Suprapubic skin (tissue), 4 donors: ENCODE measurements at regions not wholly inside any gene's neighbourhood (a gene's known extent, or its start where the extent isn't known, plus 50 kb on each side); places are given as distances from the start of the nearest gene placed in this dataset.
"Not testable (repeated sequence)": the region's sequence is repeated elsewhere in the genome, so short reads cannot be mapped to it uniquely, and the experiment has no call there.

Experiments
- DNase-seq, 2 donors: peaks; one replicate each; pipeline ENCODE4 v3.0.0-alpha.2; 2019; ENCODE audit warnings: low spot score in 2 of 2
- H3K27ac ChIP-seq: fragments of 200-600 bp; sonication (generic); one replicate; pipeline ENCODE4 v1.5.1; 2019
- H3K27me3 ChIP-seq: fragments of 200-600 bp; sonication (generic); one replicate; pipeline ENCODE4 v1.5.1; 2019
- H3K36me3 ChIP-seq: fragments of 200-600 bp; sonication (generic); one replicate; pipeline ENCODE4 v1.5.1; 2019
- H3K4me1 ChIP-seq: fragments of 200-600 bp; sonication (generic); one replicate; pipeline ENCODE4 v1.5.1; 2019
- H3K4me3 ChIP-seq: fragments of 200-600 bp; sonication (generic); one replicate; pipeline ENCODE4 v1.5.1; 2019; ENCODE audit warnings: mild to moderate bottlenecking
- H3K9me3 ChIP-seq: fragments of 200-600 bp; sonication (generic); one replicate; pipeline ENCODE4 v1.5.1; 2019
- EP300 ChIP-seq: sonication (generic); formaldehyde crosslinking; IDR thresholded peaks from one replicate; pipeline ENCODE4 v1.6.1; 2017; ENCODE audit warnings: antibody characterized with exemption
- POLR2A ChIP-seq, 2 donors: fragments of 450-650 bp; IDR thresholded peaks; one replicate each; pipeline ENCODE4 v1.6.1; 2017; ENCODE audit warnings: antibody characterized with exemption in 2 of 2, mild to moderate bottlenecking in 2 of 2, moderate library complexity in 2 of 2
- POLR2AphosphoS5 ChIP-seq, 3 donors: sonication (generic); formaldehyde crosslinking; IDR thresholded peaks; one replicate each; pipeline ENCODE4 v1.6.1; 2017; ENCODE audit warnings: antibody characterized with exemption in 3 of 3
- WGBS: methylation state at CpG from one replicate; pipeline ENCODE4 v1.1.5; 2018; 5-methylcytosine and 5-hydroxymethylcytosine counted together
- TF ChIP-seq, protein P1 (sequence below), 2 donors: fragments of 200-600 bp in 1 of 2; fragments of 450-650 bp in 1 of 2; sonication (generic) in 1 of 2; IDR thresholded peaks; one replicate each; pipeline ENCODE4 v1.5.1; 2016 to 2019; ENCODE audit warnings: antibody characterized with exemption in 2 of 2, mild to moderate bottlenecking in 1 of 2, moderate library complexity in 1 of 2

DNA sequence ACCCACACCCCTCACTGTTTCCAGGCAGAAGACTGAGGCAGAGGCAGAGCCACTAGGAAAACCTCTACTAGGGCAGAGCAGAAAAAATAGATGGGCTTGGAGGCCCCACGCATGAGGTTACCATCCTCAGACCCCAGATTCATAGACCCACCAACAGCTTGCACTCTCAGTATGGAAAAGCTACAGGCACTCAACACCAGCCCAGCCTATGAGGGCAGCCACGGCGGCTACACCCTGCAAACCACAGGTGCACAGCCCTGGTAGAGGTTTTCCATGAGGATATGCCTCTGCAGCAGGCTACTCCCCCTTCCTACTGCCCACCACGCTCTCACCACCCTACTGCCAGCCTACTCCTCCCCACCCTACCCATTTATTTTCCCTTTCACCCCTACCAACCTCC is 235.1 kb downstream of the CWH43 start:
- H3K27me3 ChIP-seq = no peaks in the 10 kb centered on the region
- WGBS = 48% methylated on average over 4 of the region's 4 CpGs
- H3K4me1 ChIP-seq = no peaks in the 10 kb centered on the region
- TF ChIP-seq, protein P1, sequence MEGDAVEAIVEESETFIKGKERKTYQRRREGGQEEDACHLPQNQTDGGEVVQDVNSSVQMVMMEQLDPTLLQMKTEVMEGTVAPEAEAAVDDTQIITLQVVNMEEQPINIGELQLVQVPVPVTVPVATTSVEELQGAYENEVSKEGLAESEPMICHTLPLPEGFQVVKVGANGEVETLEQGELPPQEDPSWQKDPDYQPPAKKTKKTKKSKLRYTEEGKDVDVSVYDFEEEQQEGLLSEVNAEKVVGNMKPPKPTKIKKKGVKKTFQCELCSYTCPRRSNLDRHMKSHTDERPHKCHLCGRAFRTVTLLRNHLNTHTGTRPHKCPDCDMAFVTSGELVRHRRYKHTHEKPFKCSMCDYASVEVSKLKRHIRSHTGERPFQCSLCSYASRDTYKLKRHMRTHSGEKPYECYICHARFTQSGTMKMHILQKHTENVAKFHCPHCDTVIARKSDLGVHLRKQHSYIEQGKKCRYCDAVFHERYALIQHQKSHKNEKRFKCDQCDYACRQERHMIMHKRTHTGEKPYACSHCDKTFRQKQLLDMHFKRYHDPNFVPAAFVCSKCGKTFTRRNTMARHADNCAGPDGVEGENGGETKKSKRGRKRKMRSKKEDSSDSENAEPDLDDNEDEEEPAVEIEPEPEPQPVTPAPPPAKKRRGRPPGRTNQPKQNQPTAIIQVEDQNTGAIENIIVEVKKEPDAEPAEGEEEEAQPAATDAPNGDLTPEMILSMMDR (IDR thresholded peaks at IDR 0.05) = no peak
- TF ChIP-seq POLR2AphosphoS5 (IDR thresholded peaks at IDR 0.05) = no peak
- TF ChIP-seq POLR2A (IDR thresholded peaks at IDR 0.05) = no peak
- no peak for TF ChIP-seq EP300
- H3K36me3 ChIP-seq = no peaks in the 10 kb centered on the region
- no peak for DNase-seq
- H3K27ac ChIP-seq = no peak overlapping the region
- H3K9me3 ChIP-seq = no peaks in the 10 kb centered on the region
- no peak overlapping the region for H3K4me3 ChIP-seq

DNA sequence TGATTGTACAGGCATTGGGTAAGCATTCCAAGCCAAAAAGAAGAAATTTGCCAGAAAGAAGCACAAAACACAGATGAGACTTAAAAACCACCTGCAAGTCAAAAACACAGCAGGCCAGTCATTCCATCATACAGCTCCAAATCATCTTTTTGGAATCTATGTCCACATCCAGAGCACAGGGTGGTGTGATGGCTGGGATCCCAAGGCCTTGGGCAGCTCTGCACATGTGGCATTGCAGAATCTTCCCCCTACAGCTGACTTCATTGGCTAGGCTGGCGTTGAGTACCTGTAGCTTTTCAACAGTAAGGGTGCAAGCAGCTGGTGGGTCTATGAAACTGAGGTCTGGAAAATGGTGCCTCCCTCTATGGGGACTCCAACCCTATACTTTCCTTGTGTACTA is 236.7 kb downstream of the CWH43 start:
- 73% methylated on average over 1 of the region's 1 CpG for WGBS

DNA sequence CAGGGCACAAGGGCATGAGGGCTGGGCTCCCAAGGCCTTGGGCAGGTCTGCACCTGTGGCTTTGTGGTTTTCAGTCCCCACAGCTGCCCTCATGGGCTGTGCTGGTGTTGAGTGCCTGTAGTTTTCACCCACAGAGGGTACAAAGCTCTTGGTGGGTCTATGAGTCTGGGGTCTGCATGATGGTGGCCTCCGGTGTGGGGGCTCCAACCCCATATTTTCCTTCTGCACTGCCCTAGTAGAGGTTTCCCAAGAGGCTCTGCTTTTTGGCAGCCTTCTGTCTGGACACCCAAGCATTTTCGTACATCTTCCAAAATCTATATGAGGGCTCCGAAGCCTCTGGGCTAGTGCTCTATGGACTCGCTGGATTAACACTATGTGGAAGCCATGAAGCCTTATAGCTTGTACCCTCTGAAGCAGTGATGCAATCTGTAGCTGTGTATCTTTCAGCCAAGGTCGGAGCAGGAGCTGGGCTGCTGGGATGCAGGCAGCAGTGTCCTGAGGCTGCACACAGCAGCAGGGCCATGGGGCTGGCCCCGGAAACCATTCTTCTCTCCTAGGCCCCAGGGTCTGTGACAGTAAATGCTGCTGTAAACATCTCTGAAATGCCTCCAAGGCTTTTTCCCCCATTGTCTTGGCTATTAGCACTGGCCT is 240.3 kb downstream of the CWH43 start:
- not testable (repeated sequence) for H3K9me3 ChIP-seq, H3K4me3 ChIP-seq, DNase-seq, H3K27ac ChIP-seq, H3K27me3 ChIP-seq, H3K36me3 ChIP-seq, H3K4me1 ChIP-seq
- WGBS = 76% methylated on average over 2 of the region's 6 CpGs

More for the DNA sequence above, 236.7 kb downstream of the CWH43 start:
- not testable (repeated sequence) for H3K4me3 ChIP-seq, H3K36me3 ChIP-seq, H3K27ac ChIP-seq, DNase-seq, H3K9me3 ChIP-seq, H3K27me3 ChIP-seq, H3K4me1 ChIP-seq

DNA sequence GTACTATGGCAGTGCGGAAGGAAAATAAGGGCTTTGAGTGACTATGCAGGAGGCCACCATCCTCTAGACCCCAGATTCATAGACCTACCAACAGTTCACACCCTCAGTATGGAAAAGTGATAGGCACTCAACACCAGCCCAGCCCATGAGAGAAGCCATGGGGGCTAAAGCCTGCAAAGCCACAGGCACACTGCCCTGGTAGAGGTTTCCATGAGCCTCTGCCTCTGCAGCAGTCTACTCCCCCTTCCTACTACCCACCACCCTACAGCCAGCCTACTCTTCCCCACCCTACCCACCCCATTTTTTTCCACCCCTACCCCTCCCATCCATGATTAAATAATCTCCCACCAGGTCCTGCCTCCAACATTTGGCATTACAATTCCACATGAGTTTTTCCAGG is 241.9 kb downstream of the CWH43 start:
- H3K9me3 ChIP-seq, H3K4me1 ChIP-seq, H3K36me3 ChIP-seq, DNase-seq, H3K27me3 ChIP-seq, H3K27ac ChIP-seq, H3K4me3 ChIP-seq: not testable (repeated sequence)
- 86% methylated on average over 1 of the region's 1 CpG for WGBS

DNA sequence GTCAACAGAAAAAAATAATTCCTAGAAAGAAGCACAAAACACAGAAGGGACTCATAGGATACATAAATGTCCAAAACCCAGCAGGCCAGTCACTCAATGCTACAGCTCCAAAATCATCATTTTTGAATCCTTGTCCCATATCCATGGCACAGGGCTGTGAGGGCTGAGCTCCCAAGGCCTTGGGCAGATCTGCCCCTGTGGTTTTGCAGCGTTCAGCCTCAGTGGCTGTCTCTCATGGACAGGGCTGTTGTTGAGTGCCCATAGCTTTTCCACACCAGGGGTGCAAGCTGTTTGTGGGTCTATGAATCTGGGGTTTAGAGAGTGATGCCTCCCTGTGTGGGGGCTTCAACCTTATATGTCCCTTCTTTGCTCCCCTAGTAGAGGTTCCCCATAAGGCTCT is 243.2 kb downstream of the CWH43 start:
- not testable (repeated sequence) for DNase-seq, H3K36me3 ChIP-seq, H3K4me1 ChIP-seq, H3K27me3 ChIP-seq, H3K9me3 ChIP-seq, H3K4me3 ChIP-seq, H3K27ac ChIP-seq
- WGBS = no CpG with 5 or more reads among the region's 1 CpG

DNA sequence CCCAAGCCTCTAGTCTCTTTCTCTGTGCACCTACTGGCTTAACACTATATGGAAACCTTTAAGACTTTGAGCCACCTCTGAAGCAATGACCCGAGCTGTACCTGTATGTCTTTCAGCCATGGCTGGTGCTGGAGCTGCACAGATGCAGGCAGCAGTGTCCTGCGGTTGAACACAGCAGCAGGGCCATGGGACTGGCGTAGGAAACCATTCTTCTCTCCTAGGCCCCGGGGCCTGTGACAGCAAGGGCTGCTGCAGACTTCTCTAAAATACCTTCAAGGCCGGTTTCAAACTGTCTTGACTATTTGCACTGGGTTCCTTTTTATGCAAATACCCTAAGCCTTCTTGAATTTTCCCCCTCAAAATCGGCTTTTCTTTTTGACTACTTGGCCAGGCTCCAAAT is 243.6 kb downstream of the CWH43 start:
- H3K27ac ChIP-seq, H3K4me1 ChIP-seq, H3K9me3 ChIP-seq, H3K36me3 ChIP-seq, H3K4me3 ChIP-seq, H3K27me3 ChIP-seq, DNase-seq: not testable (repeated sequence)
- 65% methylated on average over 4 of the region's 6 CpGs for WGBS

DNA sequence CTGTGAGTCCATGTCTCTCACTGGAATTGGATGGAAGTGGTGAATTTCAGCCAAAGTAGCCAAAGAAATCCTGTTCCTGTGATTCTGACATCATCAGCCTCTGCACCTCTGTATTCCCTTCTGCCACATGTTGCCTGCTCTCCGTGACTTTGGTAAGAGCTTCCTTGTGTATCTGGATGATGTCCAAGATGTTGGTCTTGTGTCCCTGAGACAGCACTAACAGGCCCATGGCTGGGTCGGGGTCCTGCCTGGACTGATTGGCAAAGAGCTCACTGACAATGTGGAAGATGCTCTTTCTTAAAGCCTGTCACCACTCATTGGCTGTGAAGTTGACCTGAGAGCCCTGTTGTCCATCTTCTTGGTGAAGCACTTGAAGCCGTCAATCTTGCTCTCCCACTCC is 247.3 kb downstream of the CWH43 start:
- not testable (repeated sequence) for H3K4me3 ChIP-seq, DNase-seq, H3K27me3 ChIP-seq, H3K36me3 ChIP-seq, H3K9me3 ChIP-seq, H3K27ac ChIP-seq, H3K4me1 ChIP-seq
- no CpG with 5 or more reads among the region's 3 CpGs for WGBS

DNA sequence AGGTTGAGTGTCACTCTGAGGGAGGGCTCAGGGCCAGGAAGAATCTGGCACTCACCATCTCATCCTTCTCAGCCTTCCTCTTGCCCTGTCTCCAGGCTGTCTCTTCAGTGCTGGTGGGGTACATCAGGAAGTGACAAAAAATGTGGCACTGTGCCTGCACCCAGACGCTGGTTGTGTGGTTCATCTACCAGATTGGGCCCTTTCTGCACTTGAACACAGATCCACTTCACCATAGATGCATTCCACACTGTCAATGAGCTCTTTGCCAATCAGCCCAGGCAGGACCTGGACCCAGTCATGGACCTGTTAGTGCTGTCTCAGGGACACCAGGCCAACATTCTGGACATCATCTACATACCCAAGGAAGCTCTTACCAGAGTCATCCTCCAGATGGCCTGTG is 247.7 kb downstream of the CWH43 start:
- H3K9me3 ChIP-seq, DNase-seq, H3K27me3 ChIP-seq, H3K36me3 ChIP-seq, H3K27ac ChIP-seq, H3K4me1 ChIP-seq, H3K4me3 ChIP-seq: not testable (repeated sequence)
- WGBS = 55% methylated on average over 1 of the region's 1 CpG

DNA sequence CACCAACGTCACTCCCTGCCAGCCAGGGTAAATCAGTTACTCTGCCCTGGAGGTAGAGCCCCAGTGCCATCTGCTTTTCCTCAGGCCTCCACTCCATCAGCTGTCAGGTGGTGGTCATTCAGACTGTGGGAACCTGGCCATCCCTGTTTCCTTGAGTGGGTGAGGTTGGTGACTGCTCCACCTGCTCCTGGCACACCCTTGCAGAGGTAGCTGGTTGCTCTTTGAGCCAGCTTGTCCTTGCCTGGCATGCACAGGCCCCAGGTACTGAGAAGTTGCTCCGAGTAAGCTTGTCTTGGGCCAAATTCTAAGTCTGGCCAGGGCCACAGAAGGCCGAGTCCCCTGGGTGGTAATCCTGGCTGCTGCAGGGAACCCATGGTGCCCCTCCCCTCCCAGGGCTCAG is 248.3 kb downstream of the CWH43 start:
- H3K36me3 ChIP-seq, H3K9me3 ChIP-seq, H3K27ac ChIP-seq, H3K4me1 ChIP-seq, DNase-seq, H3K4me3 ChIP-seq, H3K27me3 ChIP-seq: not testable (repeated sequence)
- 38% methylated on average over 1 of the region's 3 CpGs for WGBS

DNA sequence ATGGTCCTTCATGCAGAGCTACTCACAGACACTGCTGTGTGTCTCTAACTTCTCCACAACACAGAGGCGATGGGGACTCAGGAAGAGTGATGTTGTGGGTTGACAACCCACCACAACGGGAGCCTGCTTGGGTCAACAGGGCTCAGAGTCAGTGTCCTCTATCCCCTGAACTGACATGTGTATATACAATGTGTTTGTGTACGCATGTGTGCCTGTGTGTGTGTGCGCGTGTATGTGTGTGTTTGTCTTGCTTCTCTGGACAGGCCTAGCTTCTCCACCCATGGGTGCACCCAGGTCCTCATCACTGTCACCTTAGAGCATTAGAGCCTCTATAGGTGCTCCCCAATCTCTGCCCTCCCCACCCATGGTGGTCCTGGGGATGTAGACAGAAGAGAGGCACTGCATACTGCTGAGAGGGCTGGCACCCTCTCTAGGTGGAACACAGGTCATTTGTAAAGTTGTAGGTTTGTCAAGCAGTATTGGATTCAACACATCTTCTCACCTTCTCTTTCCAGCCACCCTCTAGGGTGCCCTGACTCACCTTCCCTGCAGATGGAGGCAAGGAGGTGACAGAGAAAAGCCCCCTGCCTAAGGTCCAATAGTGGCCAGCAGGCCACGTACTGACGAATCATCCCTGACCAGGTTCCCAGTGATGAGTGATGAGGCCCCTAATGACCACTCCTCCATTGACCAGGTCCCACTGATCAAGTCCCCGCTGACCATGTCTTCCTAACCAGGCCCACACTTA is 249.5 kb downstream of the CWH43 start:
- not testable (repeated sequence) for H3K4me1 ChIP-seq, DNase-seq, H3K4me3 ChIP-seq, H3K36me3 ChIP-seq, H3K9me3 ChIP-seq, H3K27ac ChIP-seq, H3K27me3 ChIP-seq
- WGBS = 86% methylated on average over 7 of the region's 8 CpGs

DNA sequence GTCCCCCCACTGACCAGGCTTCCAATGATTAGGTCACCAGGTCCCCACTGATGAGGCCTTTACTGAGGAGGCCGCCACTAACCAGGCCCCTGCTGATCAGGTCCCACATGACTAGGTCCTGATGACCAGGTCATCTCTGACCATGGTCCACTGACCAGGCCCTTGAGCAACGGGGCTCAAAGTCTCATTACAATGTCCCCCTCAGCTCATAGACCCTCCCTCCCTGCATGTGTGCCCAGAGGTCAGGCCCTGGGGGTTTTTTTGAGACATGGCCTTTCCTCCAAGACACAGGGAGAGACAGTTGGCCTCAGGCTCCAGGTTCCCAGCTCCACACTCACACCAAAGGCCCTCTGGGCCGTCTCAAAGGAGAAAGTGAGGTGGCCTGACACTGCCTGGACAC is 250.4 kb downstream of the CWH43 start:
- not testable (repeated sequence) for H3K4me1 ChIP-seq, H3K36me3 ChIP-seq, H3K27ac ChIP-seq, H3K27me3 ChIP-seq, H3K4me3 ChIP-seq, H3K9me3 ChIP-seq, DNase-seq
- no CpG with 5 or more reads among the region's 3 CpGs for WGBS

DNA sequence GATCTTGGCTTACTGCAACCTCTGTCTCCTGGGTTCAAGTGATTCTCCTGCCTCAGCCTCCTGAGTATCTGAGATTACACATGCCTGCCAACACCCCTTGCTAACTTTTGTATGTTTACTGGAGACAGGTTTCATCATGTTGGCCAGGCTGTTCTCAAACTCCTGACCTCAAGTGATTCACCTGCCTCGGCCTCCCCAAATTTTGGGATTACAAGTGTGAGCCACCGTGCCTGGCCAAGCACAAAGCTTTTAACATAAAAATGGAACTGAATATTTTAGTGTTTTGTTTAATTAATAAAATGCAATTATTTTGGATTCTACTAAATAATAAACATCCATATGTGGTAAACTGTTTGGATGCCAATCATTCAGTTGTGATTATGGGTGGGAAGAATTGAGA is 255.2 kb downstream of the CWH43 start:
- WGBS = 75% methylated on average over 2 of the region's 2 CpGs
- H3K36me3 ChIP-seq, H3K4me3 ChIP-seq, H3K4me1 ChIP-seq, H3K27me3 ChIP-seq, H3K27ac ChIP-seq, DNase-seq, H3K9me3 ChIP-seq: not testable (repeated sequence)

DNA sequence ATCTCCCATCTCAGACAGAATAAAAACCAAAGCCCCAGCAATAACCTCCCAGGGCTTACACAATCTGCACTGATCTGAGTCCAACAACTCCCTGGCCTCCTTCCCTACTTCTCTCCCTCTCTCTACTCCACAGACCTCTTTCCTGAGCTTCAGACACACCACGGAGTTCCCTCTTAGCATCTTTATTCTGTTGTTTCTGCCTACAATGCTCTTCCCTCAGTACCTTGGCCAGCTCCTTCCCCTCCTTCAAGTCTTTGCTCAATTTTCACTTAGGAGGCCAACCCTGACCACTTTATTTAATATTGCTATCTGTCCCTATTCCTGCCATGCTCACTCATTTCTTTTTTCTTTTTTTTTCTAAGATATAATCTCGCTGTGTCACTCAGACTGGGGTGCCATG is 276.7 kb downstream of the CWH43 start:
- not testable (repeated sequence) for H3K27me3 ChIP-seq, H3K4me1 ChIP-seq, H3K36me3 ChIP-seq, DNase-seq, H3K9me3 ChIP-seq, H3K4me3 ChIP-seq, H3K27ac ChIP-seq
- WGBS = 42% methylated on average over 2 of the region's 2 CpGs
